Urinary bladder (tissue), 3 donors: ENCODE measurements at regions not wholly inside any gene's neighbourhood (a gene's known extent, or its start where the extent isn't known, plus 50 kb on each side); places are given as distances from the start of the nearest gene placed in this dataset.
"Not testable (repeated sequence)": the region's sequence is repeated elsewhere in the genome, so short reads cannot be mapped to it uniquely, and the experiment has no call there.

ENCODE experiments used
- DNase-seq: peaks from one replicate; pipeline ENCODE4 v3.0.0-alpha.2; 2015; ENCODE audit errors: extremely low spot score
- H3K27ac ChIP-seq: one replicate; pipeline ENCODE4 v1.5.1; 2013; ENCODE audit warnings: low read depth, mild to moderate bottlenecking, moderate library complexity
- H3K36me3 ChIP-seq: one replicate; pipeline ENCODE4 v1.6.1; 2013; ENCODE audit warnings: mild to moderate bottlenecking, moderate library complexity; ENCODE audit not compliant: insufficient read depth
- H3K4me1 ChIP-seq: one replicate; pipeline ENCODE4 v1.6.1; 2013; ENCODE audit warnings: mild to moderate bottlenecking, moderate library complexity; ENCODE audit not compliant: insufficient read depth
- H3K4me3 ChIP-seq: one replicate; pipeline ENCODE4 v1.5.1; 2013; ENCODE audit warnings: low read depth, low read length
- WGBS: extraction: QIAGEN DNeasy Blood & Tissue Kit; methylation state at CpG from one replicate; pipeline ENCODE4 v1.1.7; 2013; 5-methylcytosine and 5-hydroxymethylcytosine counted together
- donor health status: healthy with polysubstance abuse.
- donor health status: healthy.

DNA sequence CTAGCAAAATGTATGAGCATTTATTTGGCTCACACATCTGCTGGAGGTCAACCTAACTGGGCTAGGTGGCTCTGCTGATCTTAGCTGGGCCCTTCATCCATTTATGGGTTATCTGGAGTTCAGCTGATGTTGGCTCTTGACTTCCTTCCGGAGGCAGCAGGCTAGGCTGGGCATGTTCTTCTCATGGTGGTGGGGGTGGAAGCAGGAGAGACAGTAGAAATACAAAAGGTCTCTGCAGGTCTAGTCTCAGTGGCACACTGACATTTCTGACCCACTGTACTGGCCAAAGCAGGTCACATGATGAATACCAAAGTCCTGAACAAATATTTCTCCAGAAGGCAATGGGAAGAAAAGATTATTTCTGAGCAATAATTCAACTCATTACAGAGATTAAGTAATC is 334.6 kb downstream of the CRPPA start:
- H3K27ac ChIP-seq = no peak overlapping the region
- WGBS = 90% methylated on average over 1 of the region's 1 CpG
- DNase-seq = no peak

DNA sequence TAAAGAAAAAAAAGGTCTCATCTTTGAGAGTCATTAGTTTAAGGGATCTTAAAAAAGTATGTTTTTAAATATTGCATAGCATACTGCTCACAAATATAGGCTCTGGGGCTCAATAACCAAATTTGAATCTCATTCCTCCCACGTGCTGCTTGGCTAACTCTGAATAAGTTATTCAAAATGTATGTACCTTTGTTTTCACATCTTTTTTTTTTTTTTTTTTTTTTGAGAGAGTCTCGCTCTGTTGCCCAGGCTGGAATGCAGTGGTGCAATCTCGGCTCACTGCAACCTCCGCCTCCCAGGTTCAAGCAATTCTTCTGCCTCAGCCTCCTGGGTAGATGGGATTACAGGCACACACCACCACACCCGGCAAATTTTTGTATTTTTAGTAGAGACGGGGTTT is 335.6 kb downstream of the CRPPA start:
- WGBS = 92% methylated on average over 6 of the region's 6 CpGs
- not testable (repeated sequence) for H3K4me1 ChIP-seq, H3K27ac ChIP-seq, H3K4me3 ChIP-seq, H3K36me3 ChIP-seq, DNase-seq

More for the DNA sequence above, 334.6 kb downstream of the CRPPA start:
- H3K36me3 ChIP-seq = no peaks in the 10 kb centered on the region
- no peak overlapping the region for H3K4me3 ChIP-seq
- H3K4me1 ChIP-seq = no peaks in the 10 kb centered on the region

- 80% methylated on average over 4 of the region's 4 CpGs for WGBS
- no peak for DNase-seq
- Histone ChIP-seq H3K36me3 (no peaks in the 10 kb centered on the region), H3K4me3 (no peak overlapping the region), H3K4me1 (no peaks in the 10 kb centered on the region), H3K27ac (no peak overlapping the region)
These were observed 336.5 kb downstream of the CRPPA start for GRCh38 chr7:16084875-16085274.

GRCh38 chr7:16084370-16084769 is 337.0 kb downstream of the CRPPA start:
- no peak overlapping the region for H3K27ac ChIP-seq
- H3K4me3 ChIP-seq = no peak overlapping the region
- H3K36me3 ChIP-seq = no peaks in the 10 kb centered on the region
- WGBS = 54% methylated on average over 3 of the region's 3 CpGs
- no peak for DNase-seq
- H3K4me1 ChIP-seq = no peaks in the 10 kb centered on the region

DNA sequence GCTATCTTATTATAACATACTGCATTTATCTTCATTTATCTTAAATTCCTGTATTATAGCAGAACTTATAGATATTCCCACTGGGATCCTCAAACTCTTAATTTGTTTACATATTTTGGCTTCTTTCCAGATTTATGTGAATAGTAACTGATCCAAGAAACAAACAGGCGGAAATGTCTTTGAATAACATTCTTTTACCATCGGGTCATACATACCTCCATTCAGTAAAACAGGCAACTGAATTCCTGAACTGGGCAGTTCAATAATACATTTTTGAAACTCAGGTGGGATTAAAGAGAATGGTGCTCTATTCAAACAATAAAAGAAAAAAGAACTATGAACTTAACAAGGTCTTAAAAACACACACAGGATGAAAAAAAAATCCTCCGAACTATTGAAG is 337.4 kb downstream of the CRPPA start:
- no peak overlapping the region for H3K27ac ChIP-seq
- no peak overlapping the region for H3K4me3 ChIP-seq
- no peak for DNase-seq
- H3K4me1 ChIP-seq = no peaks in the 10 kb centered on the region
- no peaks in the 10 kb centered on the region for H3K36me3 ChIP-seq
- WGBS = 51% methylated on average over 3 of the region's 3 CpGs

DNA sequence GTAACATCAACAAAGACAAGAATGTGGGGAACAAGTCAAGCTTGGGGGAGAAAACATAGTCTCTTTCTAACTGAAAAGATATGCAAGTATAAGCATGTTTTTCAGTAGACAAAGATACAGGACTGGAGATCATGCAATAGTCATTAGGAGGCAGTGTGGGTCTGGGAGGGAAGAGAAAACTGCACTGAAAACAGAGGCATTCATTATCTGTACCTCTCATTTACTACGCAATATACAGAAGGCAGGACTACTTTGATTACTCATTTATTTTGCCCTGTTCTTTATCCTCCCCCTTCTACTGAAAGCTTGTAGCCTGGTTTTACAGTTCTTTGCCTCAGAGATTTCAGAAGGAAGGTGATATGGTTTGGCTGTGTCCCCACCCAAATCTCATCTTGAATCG is 341.2 kb downstream of the CRPPA start:
- H3K4me1 ChIP-seq = no peaks in the 10 kb centered on the region
- no peak overlapping the region for H3K27ac ChIP-seq
- no peak overlapping the region for H3K4me3 ChIP-seq
- H3K36me3 ChIP-seq = no peaks in the 10 kb centered on the region
- WGBS = 88% methylated on average over 2 of the region's 2 CpGs
- no peak for DNase-seq

- 92% methylated on average over 3 of the region's 3 CpGs for WGBS
- H3K36me3 ChIP-seq = no peaks in the 10 kb centered on the region
- no peak overlapping the region for H3K27ac ChIP-seq
- no peaks in the 10 kb centered on the region for H3K4me1 ChIP-seq
- no peak for DNase-seq
- no peak overlapping the region for H3K4me3 ChIP-seq
These were observed 341.6 kb downstream of the CRPPA start for GRCh38 chr7:16079723-16080122.

GRCh38 chr7:16078076-16078952 is 343.0 kb downstream of the CRPPA start:
- peak; percentile 62 for DNase-seq
- 17% methylated on average over 3 of the region's 3 CpGs for WGBS
- Histone ChIP-seq H3K36me3 (no peaks in the 10 kb centered on the region), H3K27ac (no peak overlapping the region), H3K4me3 (no peak overlapping the region), H3K4me1 (no peaks in the 10 kb centered on the region)

- peak; percentile 35 for DNase-seq
- Histone ChIP-seq H3K4me3 (no peak overlapping the region), H3K36me3 (no peaks in the 10 kb centered on the region), H3K27ac (no peak overlapping the region), H3K4me1 (no peaks in the 10 kb centered on the region)
- WGBS = 29% methylated on average over 6 of the region's 6 CpGs
These were observed 350.0 kb downstream of the CRPPA start for GRCh38 chr7:16071246-16071857.

GRCh38 chr7:16070806-16071205 is 350.5 kb downstream of the CRPPA start:
- H3K4me3 ChIP-seq = no peak overlapping the region
- H3K4me1 ChIP-seq = no peaks in the 10 kb centered on the region
- DNase-seq = no peak
- WGBS = 89% methylated on average over 3 of the region's 3 CpGs
- H3K36me3 ChIP-seq = no peaks in the 10 kb centered on the region
- H3K27ac ChIP-seq = no peak overlapping the region

- H3K4me1 ChIP-seq = no peaks in the 10 kb centered on the region
- H3K27ac ChIP-seq = no peak overlapping the region
- H3K4me3 ChIP-seq = no peak overlapping the region
- 82% methylated on average over 5 of the region's 5 CpGs for WGBS
- no peaks in the 10 kb centered on the region for H3K36me3 ChIP-seq
- DNase-seq = no peak
These were observed 351.3 kb downstream of the CRPPA start for GRCh38 chr7:16069998-16070397.

GRCh38 chr7:16068183-16068582 is 353.2 kb downstream of the CRPPA start:
- Histone ChIP-seq H3K4me3 (no peak overlapping the region), H3K4me1 (no peaks in the 10 kb centered on the region), H3K36me3 (no peaks in the 10 kb centered on the region), H3K27ac (no peak overlapping the region)
- DNase-seq = no peak
- WGBS = 88% methylated on average over 2 of the region's 2 CpGs

DNA sequence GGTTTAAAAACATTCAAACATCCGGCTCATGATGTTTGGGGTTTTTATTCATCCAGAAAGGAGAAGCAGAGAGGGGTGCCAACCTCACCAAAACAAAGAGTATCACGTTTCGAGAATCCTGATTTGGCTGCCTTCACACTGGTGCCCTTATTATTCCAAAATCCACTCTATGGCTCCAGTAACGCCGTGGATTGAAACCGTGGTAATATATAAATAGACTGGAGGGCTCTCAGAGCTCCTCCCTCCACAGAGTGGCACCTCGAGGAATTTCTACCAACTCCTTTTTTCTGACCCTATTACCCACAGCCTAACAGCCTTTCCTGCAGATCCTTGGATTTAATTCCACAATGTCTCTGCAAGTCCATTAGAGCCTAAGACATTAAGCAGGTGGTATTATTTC is 353.6 kb downstream of the CRPPA start:
- H3K4me3 ChIP-seq = no peak overlapping the region
- no peak overlapping the region for H3K27ac ChIP-seq
- no peak for DNase-seq
- 56% methylated on average over 7 of the region's 7 CpGs for WGBS
- no peaks in the 10 kb centered on the region for H3K36me3 ChIP-seq
- no peaks in the 10 kb centered on the region for H3K4me1 ChIP-seq

GRCh38 chr7:16066805-16067459 is 354.4 kb downstream of the CRPPA start:
- 67% methylated on average over 5 of the region's 5 CpGs for WGBS
- H3K4me1 ChIP-seq = no peaks in the 10 kb centered on the region
- no peak overlapping the region for H3K4me3 ChIP-seq
- H3K36me3 ChIP-seq = no peaks in the 10 kb centered on the region
- no peak overlapping the region for H3K27ac ChIP-seq
- DNase-seq = no peak
